Mesenchymal stem cell (in vitro differentiated cells and primary cell): ENCODE measurements at regions not wholly inside any gene's neighbourhood (a gene's known extent, or its start where the extent isn't known, plus 50 kb on each side); places are given as distances from the start of the nearest gene placed in this dataset.

ENCODE experiments used
- DNase-seq: peaks from one replicate; pipeline ENCODE4 v3.0.0-alpha.2; 2013
- H2AFZ ChIP-seq: one replicate; pipeline ENCODE4 v1.6.1; 2013; ENCODE audit warnings: low read depth, mild to moderate bottlenecking, control low read depth, inconsistent platforms, low read length, moderate library complexity
- H2AK5ac ChIP-seq: 2 replicates; pipeline ENCODE4 v1.6.1; 2013; ENCODE audit warnings: low read length, moderate library complexity, mild to moderate bottlenecking, inconsistent platforms; ENCODE audit not compliant: severe bottlenecking
- H2BK120ac ChIP-seq: one replicate; pipeline ENCODE4 v1.6.1; 2013; ENCODE audit warnings: low read depth, mild to moderate bottlenecking, inconsistent platforms, low read length, moderate library complexity
- H2BK12ac ChIP-seq, 2 experiments: one replicate each; pipeline ENCODE4 v1.6.1; 2013; ENCODE audit warnings: inconsistent platforms in 2 of 2, low read length in 2 of 2, mild to moderate bottlenecking in 2 of 2, moderate library complexity in 2 of 2, control low read depth in 1 of 2
- H2BK15ac ChIP-seq: one replicate; pipeline ENCODE4 v1.6.1; 2013; ENCODE audit warnings: mild to moderate bottlenecking, low read depth, inconsistent platforms; ENCODE audit not compliant: poor library complexity, severe bottlenecking
- H2BK5ac ChIP-seq: 2 replicates; pipeline ENCODE4 v1.6.1; 2013; ENCODE audit warnings: low read depth, mild to moderate bottlenecking, low read length, control low read depth, inconsistent platforms; ENCODE audit not compliant: poor library complexity, severe bottlenecking
- H3K14ac ChIP-seq, 2 experiments: one replicate each; pipeline ENCODE4 v1.6.1; 2013; ENCODE audit warnings: inconsistent platforms in 2 of 2, low read length in 2 of 2, control low read depth in 1 of 2, mild to moderate bottlenecking in 1 of 2, moderate library complexity in 1 of 2
- H3K18ac ChIP-seq, 2 experiments: one replicate each; pipeline ENCODE4 v1.6.1; 2013; ENCODE audit warnings: inconsistent platforms in 2 of 2, low read length in 2 of 2, control low read depth in 1 of 2, low read depth in 1 of 2, mild to moderate bottlenecking in 1 of 2
- H3K23ac ChIP-seq, 2 experiments: one replicate each; pipeline ENCODE4 v1.6.1; 2013; ENCODE audit warnings: inconsistent platforms in 2 of 2, low read length in 2 of 2, mild to moderate bottlenecking in 2 of 2, moderate library complexity in 2 of 2, control low read depth in 1 of 2
- H3K27ac ChIP-seq: 2 replicates; pipeline ENCODE4 v1.5.1; 2013; ENCODE audit warnings: mild to moderate bottlenecking, moderate library complexity, low read length, control low read depth, inconsistent platforms; ENCODE audit not compliant: poor library complexity, severe bottlenecking
- H3K27me3 ChIP-seq, 2 experiments: 2 replicates each; pipeline versions ENCODE4 v1.6.1 to v1.7.0; 2013; ENCODE audit warnings: low read length in 2 of 2, mild to moderate bottlenecking in 2 of 2, moderate library complexity in 2 of 2, control low read depth in 1 of 2, inconsistent platforms in 1 of 2; ENCODE audit not compliant: control insufficient read depth in 1 of 2, insufficient read depth in 1 of 2
- H3K36me3 ChIP-seq, 2 experiments: 2 replicates each; pipeline versions ENCODE4 v1.6.1 to v1.7.0; 2013; ENCODE audit warnings: low read length in 2 of 2, control low read depth in 1 of 2, inconsistent platforms in 1 of 2, low read depth in 1 of 2, mild to moderate bottlenecking in 1 of 2; ENCODE audit not compliant: insufficient read depth in 2 of 2, control insufficient read depth in 1 of 2
- H3K4ac ChIP-seq, 2 experiments: one replicate each; pipeline ENCODE4 v1.6.1; 2013; ENCODE audit warnings: inconsistent platforms in 2 of 2, low read length in 2 of 2, mild to moderate bottlenecking in 2 of 2, moderate library complexity in 2 of 2, control low read depth in 1 of 2, low read depth in 1 of 2
- H3K4me1 ChIP-seq: 2 replicates; pipeline ENCODE4 v1.6.1; 2013; ENCODE audit warnings: low read depth, low read length, control low read depth; ENCODE audit not compliant: control insufficient read depth, insufficient read depth
- H3K4me2 ChIP-seq: 2 replicates; pipeline ENCODE4 v1.6.1; 2013; ENCODE audit warnings: low read length, mild to moderate bottlenecking, inconsistent platforms; ENCODE audit not compliant: poor library complexity, severe bottlenecking
- H3K4me3 ChIP-seq, 2 experiments: 2 replicates each; pipeline versions ENCODE4 v1.5.1 to v1.7.0; 2013; ENCODE audit warnings: low read length in 2 of 2, mild to moderate bottlenecking in 2 of 2, control low read depth in 1 of 2, low read depth in 1 of 2; ENCODE audit not compliant: insufficient read depth in 1 of 2
- H3K79me1 ChIP-seq: replicated peaks from 2 replicates; pipeline ENCODE4 v1.6.1; 2013; ENCODE audit warnings: mild to moderate bottlenecking, control low read depth, low read length, inconsistent platforms; ENCODE audit not compliant: poor library complexity, severe bottlenecking
- H3K9ac ChIP-seq: 2 replicates; pipeline ENCODE4 v1.7.0; 2013; ENCODE audit warnings: mild to moderate bottlenecking, low read length, moderate library complexity
- H3K9me3 ChIP-seq: 2 replicates; pipeline ENCODE4 v1.7.0; 2013; ENCODE audit warnings: mild to moderate bottlenecking, low read length; ENCODE audit not compliant: control insufficient read depth
- H4K8ac ChIP-seq: one replicate; pipeline ENCODE4 v1.6.1; 2013; ENCODE audit warnings: inconsistent platforms, mild to moderate bottlenecking, low read length, moderate library complexity
- H4K91ac ChIP-seq: one replicate; pipeline ENCODE4 v1.6.1; 2013; ENCODE audit warnings: mild to moderate bottlenecking, low read length, inconsistent platforms
- WGBS: methylation state at CpG from one replicate; pipeline ENCODE4 v1.1.7; 2013; ENCODE audit warnings: mixed read lengths; 5-methylcytosine and 5-hydroxymethylcytosine counted together

GRCh38 chr4:59644765-59645164, 1555.4 kb upstream of the ADGRL3 start:
- Histone ChIP-seq H3K18ac (no peak overlapping the region), H3K4ac (no peak overlapping the region), H3K9me3 (no peaks in the 10 kb centered on the region), H2BK5ac (no peak overlapping the region), H4K8ac (no peak overlapping the region), H2BK12ac (no peak overlapping the region), H4K91ac (no peak overlapping the region), H3K14ac (no peak overlapping the region), H3K4me3 (no peak overlapping the region), H2AFZ (no peak overlapping the region), H3K79me1 (no peaks in the 10 kb centered on the region), H3K36me3 (no peaks in the 10 kb centered on the region), H2BK120ac (no peak overlapping the region), H2BK15ac (no peak overlapping the region), H3K23ac (no peak overlapping the region), H3K27ac (no peak overlapping the region), H2AK5ac (no peak overlapping the region), H3K27me3 (no peaks in the 10 kb centered on the region), H3K4me1 (no peaks in the 10 kb centered on the region), H3K4me2 (no peak overlapping the region), H3K9ac (no peak overlapping the region)
- no peak for DNase-seq
- no CpG with 5 or more reads among the region's 3 CpGs for WGBS

- no peak overlapping the region for H2AFZ ChIP-seq
- no peaks in the 10 kb centered on the region for H3K27me3 ChIP-seq
- no peak overlapping the region for H4K91ac ChIP-seq
- no peak overlapping the region for H2AK5ac ChIP-seq
- no peak overlapping the region for H3K18ac ChIP-seq
- no peaks in the 10 kb centered on the region for H3K9me3 ChIP-seq
- H3K23ac ChIP-seq, result no peak overlapping the region
- H3K4me1 ChIP-seq, result no peaks in the 10 kb centered on the region
- no peak overlapping the region for H2BK12ac ChIP-seq
- H3K4me3 ChIP-seq, result no peak overlapping the region
- no peak for DNase-seq
- no peak overlapping the region for H4K8ac ChIP-seq
- H3K14ac ChIP-seq, result no peak overlapping the region
- no peak overlapping the region for H2BK15ac ChIP-seq
- no peak overlapping the region for H3K27ac ChIP-seq
- no peak overlapping the region for H3K4me2 ChIP-seq
- H2BK120ac ChIP-seq, result no peak overlapping the region
- no peak overlapping the region for H3K4ac ChIP-seq
- H3K9ac ChIP-seq, result no peak overlapping the region
- H3K79me1 ChIP-seq, result no peaks in the 10 kb centered on the region
- WGBS, result 96% methylated on average over 4 of the region's 5 CpGs
- H3K36me3 ChIP-seq, result no peaks in the 10 kb centered on the region
- no peak overlapping the region for H2BK5ac ChIP-seq
Observed at GRCh38 chr4:59646082-59646481, 1554.0 kb upstream of the ADGRL3 start.

- Histone ChIP-seq H2BK15ac (no peak overlapping the region), H2BK12ac (no peak overlapping the region), H2BK120ac (no peak overlapping the region), H2AFZ (no peak overlapping the region), H4K8ac (no peak overlapping the region), H3K23ac (no peak overlapping the region), H3K4me3 (no peak overlapping the region), H3K14ac (no peak overlapping the region), H4K91ac (no peak overlapping the region), H3K9ac (no peak overlapping the region), H3K4ac (no peak overlapping the region), H3K4me2 (no peak overlapping the region), H3K18ac (no peak overlapping the region), H3K79me1 (no peaks in the 10 kb centered on the region), H3K4me1 (no peaks in the 10 kb centered on the region), H3K9me3 (no peaks in the 10 kb centered on the region), H3K27ac (no peak overlapping the region), H3K27me3 (no peaks in the 10 kb centered on the region), H2BK5ac (no peak overlapping the region), H3K36me3 (no peaks in the 10 kb centered on the region), H2AK5ac (no peak overlapping the region)
- no peak for DNase-seq
- 82% methylated on average over 2 of the region's 2 CpGs for WGBS
Observed at GRCh38 chr4:59647011-59647410, 1553.1 kb upstream of the ADGRL3 start.

GRCh38 chr4:59647500-59647899, 1552.6 kb upstream of the ADGRL3 start:
- H3K14ac ChIP-seq, result no peak overlapping the region
- no peak overlapping the region for H2BK120ac ChIP-seq
- no peaks in the 10 kb centered on the region for H3K27me3 ChIP-seq
- no peak overlapping the region for H2BK12ac ChIP-seq
- H3K27ac ChIP-seq, result no peak overlapping the region
- no peaks in the 10 kb centered on the region for H3K9me3 ChIP-seq
- no peak overlapping the region for H3K18ac ChIP-seq
- H3K4ac ChIP-seq, result no peak overlapping the region
- no peaks in the 10 kb centered on the region for H3K4me1 ChIP-seq
- no peak overlapping the region for H3K4me3 ChIP-seq
- no peak overlapping the region for H4K91ac ChIP-seq
- H3K36me3 ChIP-seq, result no peaks in the 10 kb centered on the region
- no peak overlapping the region for H3K23ac ChIP-seq
- H3K79me1 ChIP-seq, result no peaks in the 10 kb centered on the region
- no peak overlapping the region for H2AK5ac ChIP-seq
- H2BK15ac ChIP-seq, result no peak overlapping the region
- no peak overlapping the region for H3K9ac ChIP-seq
- H2AFZ ChIP-seq, result no peak overlapping the region
- no peak overlapping the region for H3K4me2 ChIP-seq
- DNase-seq, result no peak
- H4K8ac ChIP-seq, result no peak overlapping the region
- H2BK5ac ChIP-seq, result no peak overlapping the region
